Islet of Langerhans (tissue), 1 donor: ENCODE measurements at regions not wholly inside any gene's neighbourhood (a gene's known extent, or its start where the extent isn't known, plus 50 kb on each side); places are given as distances from the start of the nearest gene placed in this dataset.
A peak's percentile ranks its signal among the peaks of the same experiment; 100 is the strongest.
"Not testable (repeated sequence)": the region's sequence is repeated elsewhere in the genome, so short reads cannot be mapped to it uniquely, and the experiment has no call there.

Experiments used
- FAIRE-seq: peaks from one replicate; lab custom pipeline; 2011; peaks lifted over from hg19 to GRCh38; lab: Jason Lieb, UNC

DNA sequence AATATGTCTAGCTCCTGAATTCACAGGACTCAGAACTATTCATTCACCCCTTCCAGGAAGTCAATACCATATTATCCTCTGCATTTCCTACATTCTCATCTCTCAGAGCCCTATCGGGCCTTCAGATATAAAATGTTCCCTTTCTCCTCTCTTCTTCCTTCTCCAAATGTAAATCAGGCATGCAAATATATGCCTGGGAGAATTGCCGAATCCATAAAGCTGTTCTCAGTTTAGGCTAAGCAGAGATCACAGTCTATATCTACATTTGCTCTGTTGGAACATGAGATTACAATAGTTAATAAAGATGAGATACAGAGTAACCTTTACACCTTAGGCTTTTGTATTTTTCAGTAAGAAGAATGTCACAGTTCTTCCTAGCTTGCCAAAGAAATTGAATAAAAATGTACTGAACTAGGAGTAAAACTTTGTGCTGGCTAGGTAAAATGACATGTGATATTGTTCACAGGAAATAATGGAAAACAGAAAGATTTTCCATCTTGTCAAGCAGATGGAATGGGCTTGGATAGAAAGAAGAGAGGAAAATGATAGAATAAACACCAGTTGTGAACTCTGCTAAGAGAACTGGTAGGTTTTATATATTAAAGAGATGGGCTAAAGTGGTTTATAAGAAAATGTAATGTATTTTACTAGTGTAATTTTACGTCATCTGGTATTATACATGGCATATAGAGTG, 161.5 kb downstream of the NRIP1 start:
- FAIRE-seq = no peak

DNA sequence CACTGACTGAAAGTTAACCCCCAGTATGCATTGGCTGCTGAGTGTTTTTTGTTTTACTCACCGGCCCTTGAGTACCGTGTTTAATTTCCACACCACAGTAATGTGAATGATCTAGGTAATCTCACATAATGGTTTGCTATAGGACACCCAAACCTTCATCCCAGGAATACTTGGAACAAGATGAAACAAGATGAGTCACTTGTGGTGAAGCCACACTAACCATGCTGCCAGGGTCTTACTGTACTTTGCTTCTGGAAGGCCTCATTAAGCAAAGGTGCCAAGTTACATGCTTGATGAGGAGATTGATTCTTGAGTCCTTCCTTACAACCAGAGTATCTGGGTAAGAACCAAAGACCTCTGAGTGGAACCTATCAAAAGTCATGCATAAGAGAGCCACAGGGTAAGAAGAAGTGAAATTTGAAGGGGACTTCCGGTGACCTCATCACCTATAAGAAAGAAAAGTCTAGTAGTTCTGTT, 163.3 kb downstream of the NRIP1 start:
- FAIRE-seq = no peak

DNA sequence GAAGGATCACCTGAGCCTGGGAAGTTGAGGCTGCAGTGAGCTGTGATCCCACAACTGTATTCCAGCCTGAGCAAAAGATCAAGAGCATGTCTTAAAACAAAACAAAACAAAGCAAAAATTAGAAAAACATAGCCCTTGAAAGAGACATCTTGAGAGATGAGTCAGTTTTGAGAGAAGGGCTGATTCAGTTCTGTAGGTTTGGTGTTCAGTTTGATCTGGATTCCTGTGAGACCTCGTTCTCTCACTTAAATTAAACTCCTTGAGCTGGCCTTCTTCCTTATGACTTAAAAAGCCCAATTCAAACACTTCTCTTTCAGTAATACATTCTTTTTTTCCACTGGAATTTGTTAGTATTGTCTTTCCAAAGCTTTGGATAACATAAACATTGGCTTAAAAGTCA, 164.2 kb downstream of the NRIP1 start:
- no peak for FAIRE-seq

DNA sequence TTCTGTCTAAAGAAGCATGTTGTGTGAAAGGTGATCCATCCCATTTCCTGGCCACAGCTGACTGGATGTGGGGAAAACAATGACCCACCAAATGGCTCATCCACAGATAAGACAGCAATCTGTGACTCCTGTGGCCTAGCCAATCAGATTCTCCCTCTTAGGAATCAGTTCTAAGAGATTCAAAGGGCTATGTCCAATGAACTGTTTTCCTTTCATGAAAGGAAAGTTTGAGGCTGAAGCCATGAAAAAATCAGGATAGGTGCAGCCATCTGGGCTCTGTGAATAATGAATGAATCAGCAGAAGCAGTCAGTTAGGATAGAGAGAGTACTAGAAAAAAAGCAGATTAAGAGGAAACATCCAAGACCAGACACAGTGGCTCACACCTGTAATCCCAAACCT, 164.7 kb downstream of the NRIP1 start:
- no peak for FAIRE-seq

DNA sequence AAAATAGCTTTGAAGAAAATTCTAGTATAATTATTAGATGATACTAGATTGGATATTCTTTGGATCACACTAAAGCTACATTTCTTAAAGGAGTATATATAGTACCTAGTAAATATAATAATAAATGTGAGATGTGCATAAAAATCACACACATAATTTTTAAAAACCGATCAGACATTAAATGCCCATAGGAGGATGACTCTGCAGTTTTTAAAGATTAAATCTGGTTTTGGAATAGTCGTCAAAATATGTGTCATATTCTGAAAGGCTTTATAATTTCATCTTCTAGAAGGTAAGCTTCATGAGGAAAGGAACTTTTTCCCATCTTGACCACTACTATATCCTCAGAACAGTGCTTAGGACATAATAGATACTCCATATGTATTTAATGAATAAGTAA, 169.0 kb downstream of the NRIP1 start:
- FAIRE-seq = no peak

DNA sequence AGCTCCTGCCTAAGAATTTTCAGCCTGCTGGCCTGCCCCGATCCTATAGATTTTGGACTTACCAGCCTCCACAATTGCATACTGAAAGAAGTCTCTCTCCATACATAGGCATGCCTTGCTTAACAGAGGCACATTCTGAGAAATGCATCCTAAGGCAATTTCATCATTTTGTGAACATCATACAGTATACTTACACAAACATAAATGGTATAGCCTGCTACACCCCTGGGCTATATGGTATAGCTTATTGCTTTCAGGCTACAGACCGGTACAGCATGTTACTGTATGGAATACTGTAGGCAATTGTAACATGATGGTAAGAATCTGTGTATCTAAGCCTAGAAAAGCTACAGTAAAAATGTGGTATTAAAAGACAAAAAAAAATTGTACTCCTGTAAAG, 174.7 kb downstream of the NRIP1 start:
- no peak for FAIRE-seq

DNA sequence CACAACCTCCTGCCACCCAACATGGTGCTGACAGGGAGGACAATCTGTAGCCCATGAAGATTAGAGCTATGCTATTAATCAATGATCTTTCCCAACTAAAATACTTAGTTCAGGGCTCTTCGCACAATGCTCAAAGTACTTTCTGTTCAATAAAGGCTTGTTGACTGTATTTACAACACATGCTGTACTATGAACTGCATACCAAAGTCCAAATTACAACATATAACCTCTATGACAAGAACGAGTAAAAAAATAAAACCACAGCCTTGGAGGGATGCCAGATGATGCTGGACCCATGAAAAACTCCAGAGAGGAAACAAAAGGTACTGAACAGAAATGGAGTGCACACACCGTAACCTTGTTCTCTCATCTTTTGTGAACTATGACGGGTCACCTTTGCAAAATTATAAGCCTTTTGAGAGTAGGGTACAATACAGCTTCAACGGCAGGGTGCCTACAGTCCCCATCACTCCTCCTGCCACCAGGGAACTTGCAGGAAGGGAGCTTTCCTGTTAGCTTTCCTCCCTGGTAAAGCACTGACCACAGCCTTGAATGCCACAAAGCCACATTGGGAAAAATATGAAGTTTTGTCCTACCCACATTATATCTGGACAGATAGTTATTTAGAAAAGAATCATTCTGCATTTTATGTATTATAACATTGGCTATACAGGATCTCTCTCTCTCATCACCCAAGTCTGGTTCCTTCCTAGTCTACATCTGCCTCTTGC, 175.6 kb downstream of the NRIP1 start:
- FAIRE-seq = no peak

DNA sequence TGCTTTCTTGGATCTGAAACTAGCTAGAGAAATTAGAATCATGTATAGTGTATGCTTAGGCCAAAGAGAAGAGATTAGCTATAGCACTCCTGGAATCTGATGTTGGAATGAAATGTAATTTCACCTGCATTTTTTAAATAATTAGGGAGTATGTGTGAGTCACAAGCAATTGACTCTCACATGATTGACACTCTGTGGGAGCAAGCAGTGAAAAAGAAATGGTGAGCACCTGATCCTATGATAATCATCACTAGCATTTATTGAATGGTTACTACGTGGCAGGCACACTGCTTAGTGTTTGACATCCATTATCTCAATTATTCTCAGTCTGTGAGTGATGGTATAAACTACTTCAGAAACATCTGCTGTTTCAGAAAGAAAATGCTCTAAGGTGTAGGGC, 176.6 kb downstream of the NRIP1 start:
- FAIRE-seq = no peak

DNA sequence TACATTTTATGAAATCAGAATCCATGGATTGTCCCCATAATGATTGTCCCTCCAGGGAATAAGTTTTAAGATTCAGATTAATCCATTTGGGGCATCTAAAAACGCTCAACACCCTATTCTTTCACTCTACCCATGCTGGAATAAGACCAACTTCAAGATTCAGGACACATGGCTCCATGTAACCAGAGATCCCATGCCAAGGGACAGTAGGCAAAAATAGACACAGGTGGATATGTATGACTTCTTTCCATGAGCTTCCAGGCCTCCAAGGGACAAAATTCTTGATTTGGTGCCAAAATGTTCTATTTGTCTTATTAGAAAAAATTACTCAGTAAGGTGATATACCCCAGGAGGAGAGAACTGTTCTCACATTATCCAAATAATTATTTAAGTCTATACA, 178.8 kb downstream of the NRIP1 start:
- no peak for FAIRE-seq

DNA sequence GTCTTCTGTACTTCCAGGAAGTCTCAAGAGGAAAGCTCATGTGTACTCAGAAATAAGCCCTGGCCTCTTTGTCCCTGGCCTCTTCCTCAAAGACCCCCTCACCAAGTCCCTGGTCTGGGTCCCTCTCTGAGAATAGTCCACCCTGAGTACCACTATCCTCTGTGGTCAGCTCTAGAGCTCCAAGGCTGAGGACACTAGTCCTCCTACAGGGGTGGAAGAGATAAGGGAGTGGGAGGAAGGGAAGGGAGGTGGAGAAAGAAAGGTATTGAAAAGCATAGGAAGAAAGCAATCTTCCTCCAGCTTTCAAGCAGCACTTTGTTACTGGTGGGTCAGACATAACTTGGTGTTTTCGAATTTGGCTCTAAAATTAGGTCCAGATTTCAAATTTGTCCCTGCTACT, 181.4 kb downstream of the NRIP1 start:
- no peak for FAIRE-seq

DNA sequence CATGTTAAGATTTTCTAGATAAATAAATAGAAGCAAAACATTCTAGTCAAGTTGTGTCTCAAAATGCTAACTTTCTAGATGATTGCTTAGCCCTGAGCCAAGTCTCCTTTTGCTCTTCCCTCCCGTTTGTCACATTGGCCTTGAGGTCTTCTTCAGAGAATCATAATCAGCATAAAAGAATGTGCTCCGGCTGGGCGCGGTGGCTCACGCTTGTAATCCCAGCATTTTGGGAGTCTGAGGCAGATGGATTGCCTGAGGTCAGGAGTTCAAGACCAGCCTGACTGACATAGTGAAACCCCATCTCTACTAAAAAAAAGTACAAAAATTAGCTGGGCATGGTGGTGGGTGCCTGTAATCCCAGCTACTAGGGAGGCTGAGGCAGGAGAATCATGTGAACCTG, 182.3 kb downstream of the NRIP1 start:
- not testable (repeated sequence) for FAIRE-seq

DNA sequence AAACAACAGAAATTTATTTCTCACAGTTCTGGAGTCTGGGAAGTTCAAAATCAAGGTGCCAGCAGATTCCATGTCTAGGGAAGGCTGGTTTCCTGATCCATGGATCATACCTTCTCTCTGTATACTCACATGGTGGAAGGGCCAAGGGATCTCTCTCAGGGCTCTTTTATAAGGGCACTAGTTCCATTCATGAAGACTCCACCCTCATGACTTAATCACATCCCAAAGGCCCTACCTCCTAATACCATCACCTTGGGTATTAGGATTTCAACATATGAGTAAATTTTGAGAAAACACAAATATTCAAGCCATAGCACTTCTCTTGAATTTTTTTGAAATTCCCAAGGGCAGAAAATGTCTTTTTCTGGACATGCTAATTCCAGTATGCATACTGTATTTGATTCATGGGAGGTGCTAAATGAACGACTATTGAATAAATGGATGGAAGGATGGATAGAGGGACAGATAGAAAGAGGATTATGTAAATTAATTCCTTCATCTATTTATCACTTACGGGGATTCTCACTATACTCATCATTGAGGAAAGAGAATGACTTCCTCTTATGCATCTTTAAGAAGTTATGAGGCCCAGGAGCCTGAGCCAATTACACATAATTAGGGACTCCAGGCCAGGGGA, 182.8 kb downstream of the NRIP1 start:
- no peak for FAIRE-seq

DNA sequence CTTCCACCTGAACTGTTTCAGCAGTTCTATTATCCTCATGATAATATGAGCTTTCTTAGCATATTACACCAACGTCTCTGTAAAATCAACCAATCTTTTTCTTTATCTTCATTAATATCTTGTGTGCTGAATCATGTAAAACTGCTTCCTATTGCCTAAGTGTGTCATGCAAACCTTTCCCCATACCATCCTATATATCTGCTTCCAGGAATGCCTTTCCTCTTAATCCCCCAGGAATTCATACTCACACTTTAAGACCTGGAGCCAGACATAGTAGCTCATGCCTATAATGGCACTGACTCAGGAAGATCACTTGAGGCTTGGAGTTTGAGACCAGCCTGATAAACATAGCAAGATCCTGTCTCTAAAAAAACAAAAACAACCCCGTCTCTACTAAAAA, 183.9 kb downstream of the NRIP1 start:
- FAIRE-seq = no peak

DNA sequence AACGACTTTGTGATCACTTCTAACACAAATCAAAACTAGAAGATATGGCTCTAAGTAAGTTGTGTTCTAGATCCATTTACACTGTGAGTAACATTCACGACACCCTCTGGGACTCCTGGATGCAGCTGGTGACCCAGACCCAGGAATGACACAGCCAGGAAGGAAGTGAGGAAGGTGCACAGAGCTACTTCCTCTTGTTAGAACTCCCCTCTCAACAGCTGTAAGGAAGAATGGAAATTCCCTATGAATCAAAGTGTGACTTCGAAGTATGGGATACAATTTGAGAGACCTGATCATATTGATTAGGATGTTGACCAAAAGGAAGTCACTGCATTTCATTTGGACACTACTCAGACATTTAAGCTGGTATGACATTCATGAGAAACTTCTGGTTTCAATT, 185.3 kb downstream of the NRIP1 start:
- no peak for FAIRE-seq

DNA sequence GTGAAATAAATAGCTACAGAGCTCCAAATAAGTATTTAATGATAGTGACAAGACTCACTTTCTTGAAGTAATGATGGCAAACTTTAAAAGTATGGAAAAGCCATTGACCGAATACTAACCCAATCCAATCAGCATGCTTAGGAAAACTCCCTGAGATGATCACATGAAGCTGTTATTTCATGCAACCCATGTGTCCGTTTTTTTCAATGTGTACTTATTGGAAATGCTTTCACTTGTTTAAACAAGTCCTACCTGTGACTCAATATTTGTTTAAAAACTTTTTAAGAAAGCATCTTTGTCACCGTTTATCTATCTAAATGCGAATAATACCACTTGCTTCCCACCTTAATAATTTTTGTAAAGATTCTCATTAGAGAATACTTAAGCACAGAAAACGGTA, 185.8 kb downstream of the NRIP1 start:
- peak; percentile 91 for FAIRE-seq

DNA sequence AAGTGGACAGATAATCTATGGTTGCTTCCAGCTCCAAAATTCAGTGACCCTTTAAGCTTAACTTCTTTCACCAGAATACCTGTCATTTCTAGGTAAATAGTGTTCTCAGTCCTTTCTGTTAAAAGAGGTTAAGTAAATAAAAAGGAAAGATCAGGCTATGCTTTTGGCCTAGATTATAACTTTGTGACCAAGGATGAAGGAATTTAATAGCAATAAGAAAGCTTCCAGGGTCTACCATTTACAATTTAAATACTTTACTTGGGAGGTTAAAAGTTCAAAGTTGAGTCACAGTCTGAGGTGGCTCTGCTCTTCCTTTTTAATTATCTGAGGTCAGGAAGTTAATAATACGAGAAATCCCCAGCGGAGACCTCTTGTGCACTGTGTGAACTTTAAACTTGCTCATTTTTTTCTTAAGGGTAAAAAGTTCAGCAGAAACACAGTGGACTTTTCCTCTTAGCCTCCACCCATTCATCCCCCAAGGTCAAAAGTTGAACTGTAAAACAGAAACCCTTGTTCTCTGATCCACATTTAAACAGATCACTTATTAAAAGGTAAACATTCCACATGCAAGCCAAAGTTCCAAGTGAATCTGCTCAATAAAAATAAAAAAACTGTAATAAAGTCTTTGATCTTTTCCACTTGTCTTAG, 187.1 kb downstream of the NRIP1 start:
- no peak for FAIRE-seq

DNA sequence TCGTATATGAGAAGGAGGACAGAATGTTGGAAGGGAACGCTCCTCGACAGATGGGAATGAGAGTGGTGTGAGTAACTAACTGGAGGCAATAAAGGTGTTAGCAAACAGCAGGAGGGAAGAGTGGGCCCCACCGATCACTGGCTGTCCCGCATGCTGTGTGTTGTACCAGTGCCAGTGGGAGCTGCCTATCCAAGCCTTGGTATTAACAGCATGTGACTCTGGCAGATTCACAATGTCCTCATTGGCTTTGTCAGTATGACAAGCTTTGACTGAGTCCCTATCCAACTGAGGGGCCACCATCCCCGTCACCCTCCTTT, 188.3 kb downstream of the NRIP1 start:
- FAIRE-seq = no peak

DNA sequence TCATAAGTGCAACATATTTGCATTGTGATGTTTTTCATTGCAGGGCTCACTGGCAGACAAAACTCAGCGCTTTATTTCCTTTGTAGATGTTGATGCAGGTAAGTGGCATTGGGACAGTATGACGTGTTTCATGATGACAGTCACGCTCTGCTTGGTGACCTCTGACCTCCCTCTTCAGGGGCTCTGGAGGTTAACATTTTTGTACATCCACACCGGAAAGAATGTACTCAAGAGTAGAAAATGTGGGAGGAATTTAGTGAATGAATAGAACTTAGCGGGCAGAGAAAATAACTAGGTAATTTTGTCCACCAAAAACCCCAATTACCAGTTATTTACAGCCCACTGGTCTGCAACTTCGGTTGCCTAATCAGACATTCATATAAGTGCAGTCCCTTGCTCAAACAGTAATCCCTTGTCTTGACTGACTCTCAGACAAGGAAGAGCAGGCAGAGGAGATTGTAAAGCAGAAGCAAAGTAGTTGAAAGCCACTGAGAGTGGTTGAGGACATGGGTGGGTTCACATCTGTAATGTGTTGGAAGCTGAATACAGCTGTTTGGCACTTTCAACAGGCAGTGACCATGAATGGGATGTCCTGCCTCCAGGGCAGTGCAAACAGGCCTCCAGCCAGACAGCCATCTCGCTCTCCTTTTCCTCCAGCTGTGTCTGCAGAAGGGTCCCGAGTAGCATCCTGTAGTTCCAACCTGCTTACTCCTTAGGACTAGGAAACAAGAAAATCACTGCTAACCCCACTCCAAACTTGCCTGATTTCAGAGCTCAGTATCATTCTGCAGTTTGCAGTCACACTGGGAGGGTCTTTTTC, 188.9 kb downstream of the NRIP1 start:
- no peak for FAIRE-seq

DNA sequence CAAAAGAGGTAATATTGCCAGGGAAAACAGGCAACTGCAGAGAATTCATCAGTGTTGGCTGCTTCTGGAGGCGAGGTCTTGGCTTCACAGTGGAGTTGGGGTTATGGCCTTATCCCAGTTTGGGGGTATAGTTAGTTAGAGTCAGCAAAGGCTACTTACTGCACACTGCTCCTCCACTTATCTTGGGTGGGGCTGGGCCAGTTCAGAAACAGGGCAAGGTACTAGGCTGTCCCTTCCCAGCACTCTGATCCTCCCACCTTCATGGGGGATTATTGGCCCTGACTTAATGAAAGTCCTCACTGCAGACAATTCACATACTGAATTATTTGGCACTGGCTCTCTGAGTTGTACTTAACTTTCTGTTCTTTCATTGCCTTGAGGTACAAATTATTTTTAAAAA, 189.6 kb downstream of the NRIP1 start:
- no peak for FAIRE-seq

DNA sequence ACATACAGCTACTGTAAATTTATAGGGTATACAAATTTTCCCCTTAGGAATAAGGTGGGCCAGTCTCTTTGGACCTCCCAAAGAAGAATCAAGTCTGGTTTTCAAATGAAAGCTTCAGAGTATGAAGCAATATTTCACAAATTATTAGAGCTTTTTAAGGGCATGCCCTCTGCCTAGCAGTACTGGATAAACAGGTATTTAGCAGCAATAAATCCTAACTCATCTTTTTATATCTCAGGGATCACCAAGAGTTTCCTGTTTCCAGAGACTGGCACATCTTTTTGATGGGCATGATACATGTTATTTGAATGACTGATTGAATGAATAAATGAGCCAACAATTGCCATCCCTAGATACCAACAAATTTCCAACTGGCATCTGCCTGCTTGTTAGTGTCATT, 190.4 kb downstream of the NRIP1 start:
- FAIRE-seq = no peak

DNA sequence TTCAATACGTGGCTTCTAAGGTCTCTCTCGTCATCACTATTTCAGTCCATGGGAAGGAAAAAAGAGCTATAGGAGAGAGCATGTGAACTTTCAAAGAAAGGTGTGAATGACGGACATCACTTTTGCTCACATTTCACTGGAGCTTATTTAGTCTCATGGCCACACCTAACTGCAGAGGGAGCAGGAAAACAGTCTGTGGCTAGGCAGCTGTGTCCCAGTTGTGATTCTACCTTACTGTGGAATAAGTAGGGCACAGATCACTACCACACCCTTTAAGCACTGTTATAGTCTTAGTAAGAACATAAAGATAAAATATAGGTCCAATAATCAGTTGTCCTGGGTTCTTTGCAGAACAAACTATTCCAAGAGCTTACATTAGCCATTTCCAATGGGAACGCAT, 192.9 kb downstream of the NRIP1 start:
- FAIRE-seq = no peak

DNA sequence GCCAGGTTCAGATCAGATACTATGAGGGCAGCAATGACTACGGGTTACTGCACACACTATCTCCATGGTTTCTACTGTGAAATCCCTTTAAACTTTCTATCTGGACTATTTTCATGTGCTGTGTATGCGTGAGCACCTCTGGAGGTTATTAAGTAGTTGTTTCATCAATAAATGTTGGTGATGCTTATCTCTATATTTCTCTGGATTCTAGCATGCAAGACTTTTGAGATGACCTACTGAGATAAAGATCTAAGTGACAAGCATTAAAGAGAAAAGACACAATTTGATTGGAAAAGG, 194.0 kb downstream of the NRIP1 start:
- no peak for FAIRE-seq
